Fibroblast of skin of abdomen (primary cell): ENCODE measurements at regions not wholly inside any gene's neighbourhood (a gene's known extent, or its start where the extent isn't known, plus 50 kb on each side); places are given as distances from the start of the nearest gene placed in this dataset.

Experiments used
- DNase-seq: peaks from one replicate; pipeline ENCODE4 v3.0.0-alpha.2; 2013

DNA sequence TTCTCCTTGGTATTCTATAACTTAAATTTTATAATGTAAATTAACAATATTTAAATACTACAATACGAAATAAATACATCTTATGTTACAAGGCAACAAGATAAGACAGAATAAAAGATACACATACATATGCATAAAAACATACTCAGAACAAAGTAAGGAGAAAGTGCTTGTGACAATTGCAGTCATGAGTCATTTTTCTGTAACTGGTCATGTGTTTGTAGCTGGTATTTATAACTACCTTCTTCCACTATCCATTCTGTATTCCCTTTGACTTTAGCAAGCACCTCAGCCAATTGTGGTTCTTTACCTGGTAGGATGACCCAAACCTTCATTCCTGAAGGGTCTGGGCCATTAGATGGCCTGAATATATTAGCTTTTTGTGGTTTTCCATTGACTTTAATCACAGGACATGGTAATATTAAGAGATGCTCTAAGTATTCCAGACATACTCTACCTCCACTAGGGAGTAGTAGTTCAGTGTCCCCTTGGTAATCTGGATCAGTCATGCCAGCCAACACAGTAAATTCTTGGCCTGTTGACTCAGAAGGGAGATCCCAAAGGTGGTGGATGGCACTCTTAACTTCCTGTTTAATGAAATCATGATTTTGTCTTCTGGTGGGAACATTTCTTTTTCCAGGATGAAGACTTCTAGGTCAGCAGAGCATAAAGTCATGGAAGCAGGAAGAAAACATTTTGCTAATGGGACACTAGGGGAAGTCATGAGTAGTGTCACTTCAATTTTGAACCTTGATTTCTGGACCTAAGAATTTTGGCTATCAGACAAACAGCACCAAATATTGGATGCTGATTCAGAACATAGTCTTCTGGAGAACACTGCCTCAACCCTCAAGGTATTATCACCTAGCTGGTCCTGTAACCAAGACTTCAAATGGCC lies 733.7 kb upstream of the IGFBP3 start:
- DNase-seq: no peak

DNA sequence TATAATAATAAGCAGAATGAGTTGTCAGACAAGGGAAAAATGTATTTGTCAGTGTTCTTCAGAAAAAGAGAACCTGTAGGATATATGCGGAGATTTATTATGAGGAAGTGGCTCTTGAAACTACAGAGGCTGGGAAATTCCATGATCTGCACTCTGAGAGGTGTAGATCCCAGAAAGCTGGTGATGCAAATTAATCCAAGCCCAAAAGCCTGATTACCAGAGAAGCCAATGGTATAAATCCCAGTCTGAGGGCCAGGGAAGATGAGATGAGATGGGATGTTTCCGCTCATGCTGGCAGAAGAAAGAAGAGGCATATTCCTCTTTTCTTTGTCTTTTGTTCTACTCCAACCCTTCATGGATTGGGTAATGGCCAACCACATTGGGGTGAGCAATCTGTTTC lies 732.8 kb upstream of the IGFBP3 start:
- no peak for DNase-seq

DNA sequence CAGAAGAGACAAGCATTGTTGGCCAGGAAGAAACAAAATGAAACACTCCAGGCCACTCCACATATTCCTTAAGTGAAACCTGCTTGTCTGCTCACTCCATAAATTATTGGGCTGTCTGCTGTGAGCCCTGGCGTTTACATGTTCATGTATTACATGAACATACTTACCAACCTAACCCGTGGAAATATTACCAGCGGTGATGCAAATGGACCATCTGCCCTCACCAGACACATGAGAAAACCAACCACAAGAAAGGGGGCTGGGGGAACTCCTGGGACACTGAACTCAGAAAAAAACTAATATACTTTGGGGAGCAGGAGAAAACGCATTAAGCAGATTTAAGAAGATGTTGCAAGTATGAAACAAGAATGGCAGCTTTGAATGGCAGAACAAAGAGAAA lies 731.2 kb upstream of the IGFBP3 start:
- DNase-seq: no peak

DNA sequence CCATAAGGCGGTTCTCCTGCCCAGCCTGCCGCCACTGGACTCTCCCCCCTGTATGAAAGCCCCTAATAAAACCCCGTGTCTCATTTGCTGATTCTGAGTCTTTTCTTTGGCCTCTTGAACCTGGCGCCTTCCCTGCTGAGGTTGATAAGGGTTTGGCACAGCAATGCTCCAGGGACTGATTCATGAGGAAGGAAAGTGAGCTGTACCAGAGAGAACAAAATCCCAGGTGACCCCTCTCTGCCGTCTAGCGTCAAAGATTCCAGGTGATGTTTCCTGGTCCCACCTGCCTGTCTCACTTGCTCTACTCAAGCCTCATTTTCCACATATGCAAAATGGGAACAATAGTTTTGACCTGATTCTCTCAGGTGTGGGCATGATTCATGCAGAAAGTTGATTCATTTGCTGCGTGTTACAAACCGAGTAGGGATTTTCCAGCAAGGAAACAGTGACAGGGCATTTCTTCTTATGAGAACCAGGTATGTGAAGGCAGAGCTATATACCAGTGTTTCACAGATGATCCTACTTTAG lies 730.6 kb upstream of the IGFBP3 start:
- DNase-seq: no peak

DNA sequence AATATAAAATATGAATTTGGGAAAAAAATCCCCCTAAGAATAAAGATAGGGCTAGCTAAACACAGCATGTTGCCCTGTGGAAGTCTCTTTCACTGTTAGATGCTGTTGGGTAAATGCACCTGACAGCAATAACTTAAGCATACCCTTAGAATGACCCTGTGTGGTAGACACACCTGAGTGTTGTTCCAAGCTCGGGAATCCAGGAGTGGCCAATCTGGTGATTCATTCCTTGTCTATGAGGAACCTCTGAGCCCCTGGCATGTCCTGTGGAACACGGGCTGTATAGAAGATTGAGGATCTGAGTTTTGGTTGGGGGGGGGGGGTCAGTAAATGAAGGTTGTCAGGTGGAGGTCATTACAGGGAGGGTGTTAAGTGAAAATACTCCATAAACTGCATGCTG lies 730.0 kb upstream of the IGFBP3 start:
- no peak for DNase-seq

DNA sequence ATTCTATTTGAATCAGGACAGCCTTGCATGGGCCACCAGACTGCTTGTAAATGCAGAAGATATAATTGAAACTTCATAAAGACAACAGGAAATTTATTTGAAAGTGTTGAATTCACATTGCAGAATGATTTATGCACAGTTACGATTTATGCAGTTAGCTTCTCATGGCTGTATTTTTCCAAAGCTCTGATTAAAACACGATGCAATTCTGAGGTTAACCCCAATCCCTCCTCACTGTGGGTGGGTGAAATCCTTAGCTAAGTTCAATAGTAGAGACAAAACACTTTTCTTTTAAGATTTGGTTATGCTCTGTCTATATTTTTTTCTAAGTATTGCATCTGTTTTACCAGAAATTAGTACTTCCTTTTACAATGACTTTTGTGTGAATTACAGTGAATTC lies 728.8 kb upstream of the IGFBP3 start:
- peak; percentile 73 for DNase-seq

DNA sequence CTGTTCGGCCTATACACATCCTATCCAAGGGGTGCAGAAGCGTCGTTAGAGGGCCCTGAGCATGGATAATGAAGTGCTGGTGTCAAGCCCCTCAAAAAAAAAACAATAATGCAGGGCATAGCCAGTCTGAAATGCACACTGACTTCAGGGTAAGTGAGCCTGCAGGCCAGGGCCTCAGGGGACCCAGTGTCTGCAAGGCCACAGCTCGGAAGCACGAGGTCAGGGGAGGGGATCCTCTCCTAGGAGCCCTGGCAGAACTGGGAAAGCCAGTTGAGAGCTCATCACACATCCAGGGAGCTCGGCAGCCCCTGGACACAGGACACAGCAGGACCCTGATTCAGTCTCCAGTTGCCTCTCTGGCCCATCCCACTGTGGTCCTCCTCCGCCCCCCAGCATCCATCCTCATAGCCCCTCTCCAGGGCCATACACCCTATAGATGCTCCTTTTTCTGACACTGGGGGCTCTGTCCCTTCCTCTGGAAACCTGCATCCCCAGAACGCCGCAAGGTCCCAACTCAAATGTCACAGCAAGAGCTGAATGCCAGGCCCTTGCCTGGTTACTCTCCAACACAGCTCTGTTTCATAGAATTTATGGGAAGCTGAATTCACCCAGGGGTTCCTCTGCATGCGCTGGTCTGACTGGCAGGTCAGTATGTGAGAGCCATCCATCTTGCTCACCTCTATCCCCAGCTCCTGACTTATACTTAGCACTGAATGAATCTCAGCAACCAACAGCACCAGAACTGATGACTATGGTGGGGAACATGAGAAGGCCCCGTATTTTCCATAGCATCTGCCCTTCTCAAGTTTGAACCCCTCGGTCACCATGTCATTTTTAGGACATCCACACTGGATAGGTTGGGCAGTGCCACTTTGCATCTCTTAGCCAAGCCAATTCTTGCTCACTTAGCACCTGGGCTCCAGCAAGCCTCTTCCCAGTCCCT lies 717.0 kb upstream of the IGFBP3 start:
- DNase-seq: no peak

DNA sequence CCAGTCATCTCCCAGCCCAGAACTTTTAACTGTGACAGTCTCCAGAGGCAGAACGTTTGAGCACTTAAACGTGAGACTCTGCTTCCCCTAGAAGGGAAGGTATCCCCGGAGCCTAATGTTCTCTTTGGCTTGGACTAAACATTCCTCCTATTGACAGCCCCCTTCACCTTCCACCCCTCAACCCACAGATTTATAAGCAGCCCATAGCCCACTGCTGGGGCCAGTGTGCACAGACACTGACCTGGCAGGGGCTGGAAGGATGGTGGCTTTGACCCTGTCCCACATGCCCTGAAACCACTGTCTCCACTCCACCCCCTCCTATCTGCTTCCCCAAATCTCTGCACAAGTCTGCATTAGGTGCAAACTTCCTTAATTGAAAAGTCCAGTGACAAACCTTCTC lies 715.0 kb upstream of the IGFBP3 start:
- no peak for DNase-seq

DNA sequence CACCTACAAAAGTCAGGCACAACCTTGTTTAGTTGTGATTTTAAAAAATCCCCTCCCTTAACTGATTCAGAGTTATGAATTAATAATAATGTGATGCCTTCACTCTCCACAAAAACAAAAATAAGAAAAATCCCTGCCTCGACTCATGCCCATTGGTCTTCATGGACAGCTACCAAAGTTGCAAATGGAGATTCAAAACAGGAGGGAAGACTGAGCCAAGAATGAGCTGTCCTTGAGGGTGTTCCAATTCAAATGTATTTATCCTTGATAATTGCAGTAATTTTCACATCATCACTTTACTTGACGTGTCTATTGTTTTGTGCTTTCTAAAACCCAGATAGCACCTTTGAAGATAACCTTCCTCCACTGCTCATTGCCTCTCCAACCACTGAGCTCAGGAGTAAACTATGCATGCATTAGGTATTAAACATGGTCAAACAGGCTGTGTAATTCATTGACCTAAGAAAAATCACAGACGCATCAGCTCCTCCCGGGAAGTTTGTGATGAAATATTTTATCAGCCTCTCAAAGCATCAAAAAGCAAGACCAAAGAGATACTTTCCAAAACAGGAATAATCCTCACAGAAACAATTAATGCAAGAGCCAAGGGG lies 712.7 kb upstream of the IGFBP3 start:
- no peak for DNase-seq

DNA sequence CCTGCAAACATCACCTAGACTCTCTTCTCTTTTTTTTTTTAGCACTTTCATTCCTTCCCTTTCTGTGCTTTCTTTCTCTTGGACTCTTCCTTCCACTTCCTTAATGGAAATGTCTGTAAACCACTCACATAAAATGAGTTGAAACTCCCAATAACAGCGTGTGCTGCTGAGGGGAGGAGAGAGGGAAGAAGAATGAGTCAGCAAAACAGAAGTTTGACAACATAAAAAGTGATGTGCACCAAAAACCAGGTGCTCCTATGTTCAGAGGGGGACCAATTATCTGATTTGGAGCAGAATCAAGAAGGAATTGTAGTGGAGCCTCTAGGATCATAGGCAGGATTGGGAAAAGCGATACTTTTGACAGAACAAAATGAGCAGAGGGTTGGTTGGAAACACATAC lies 712.1 kb upstream of the IGFBP3 start:
- DNase-seq: no peak

DNA sequence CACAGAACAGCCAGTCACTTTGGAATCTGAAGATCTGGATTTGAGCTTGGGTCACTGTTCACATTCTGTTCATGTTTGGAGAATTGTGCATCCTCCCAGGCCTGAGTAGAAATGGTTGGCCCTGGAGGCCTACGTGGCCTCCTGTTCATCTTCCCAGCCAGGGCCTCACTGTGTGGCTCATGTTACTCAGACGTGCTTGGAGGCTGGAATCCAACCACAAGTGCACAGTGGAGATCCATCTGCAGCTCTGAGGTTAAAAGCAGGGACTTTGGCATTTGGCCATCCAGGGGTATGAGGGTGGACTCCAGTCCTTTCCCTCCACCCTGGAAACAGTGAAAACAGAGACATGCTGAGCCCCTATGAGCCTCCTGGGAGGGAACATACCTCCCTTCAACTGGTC lies 709.0 kb upstream of the IGFBP3 start:
- peak; percentile 82 for DNase-seq

DNA sequence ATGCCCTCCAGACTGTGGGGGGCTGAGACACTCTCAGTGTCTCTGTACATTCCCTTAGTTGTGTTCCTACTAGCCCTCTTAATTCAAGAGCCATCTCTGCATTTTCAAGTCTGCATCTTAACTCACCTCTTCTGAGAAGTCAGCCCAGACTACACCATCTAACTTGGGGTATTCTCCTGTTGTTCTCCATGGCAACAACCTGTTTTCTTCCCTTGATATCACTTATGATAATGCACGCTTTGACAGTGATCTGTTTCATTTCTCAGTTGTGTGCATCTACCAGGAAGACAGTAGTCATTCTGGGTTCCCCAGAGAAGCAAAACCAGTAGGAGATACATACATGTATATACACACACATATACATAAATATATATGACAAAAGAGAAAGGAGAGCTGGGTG lies 707.3 kb upstream of the IGFBP3 start:
- DNase-seq: no peak

DNA sequence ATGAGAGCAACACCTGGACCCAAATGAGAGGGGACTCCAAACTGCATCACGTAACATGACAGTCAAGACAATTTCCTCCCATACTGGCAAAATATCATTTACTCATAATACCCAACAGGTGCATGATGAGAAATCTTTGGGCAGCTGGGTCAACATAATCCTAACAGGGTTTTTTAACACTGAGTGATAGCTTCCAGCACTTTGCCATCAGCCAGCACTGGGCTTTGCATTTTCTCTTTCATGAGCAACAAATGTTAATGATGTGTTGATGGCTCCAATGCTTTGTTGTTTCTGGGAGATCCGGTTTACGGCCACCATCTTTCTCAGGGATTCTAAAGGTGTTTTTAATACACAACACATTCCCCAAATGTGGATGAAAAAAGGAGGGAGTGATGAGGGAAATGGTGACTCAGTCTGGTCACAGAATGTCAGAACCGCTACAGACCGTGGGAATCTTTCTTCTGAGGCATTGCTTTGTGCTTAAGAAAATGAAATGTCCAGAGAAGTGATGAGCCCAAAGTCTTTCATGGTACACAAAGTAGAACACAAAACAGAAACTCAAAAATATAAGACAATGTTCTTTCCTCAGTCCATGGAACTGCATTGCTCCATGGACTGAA lies 705.7 kb upstream of the IGFBP3 start:
- peak; percentile 39 for DNase-seq

DNA sequence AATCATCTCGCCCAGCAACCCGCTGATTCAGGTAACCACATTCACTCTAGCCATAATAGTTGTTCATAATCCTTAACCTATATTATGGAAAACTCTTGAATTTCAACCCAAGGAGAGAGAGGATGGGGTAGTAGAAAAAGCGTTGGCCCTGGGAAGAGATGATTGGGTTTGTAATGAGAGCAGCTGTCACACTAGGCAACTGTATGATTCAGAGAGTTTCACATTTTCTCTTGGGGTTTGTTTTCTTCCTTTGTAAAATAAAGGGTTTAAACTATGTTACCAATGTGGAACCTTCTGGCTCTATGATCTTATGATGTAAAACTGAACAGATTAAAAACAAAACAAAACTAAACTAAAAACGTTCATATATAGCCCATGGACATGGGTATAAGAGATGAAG lies 705.2 kb upstream of the IGFBP3 start:
- no peak for DNase-seq

DNA sequence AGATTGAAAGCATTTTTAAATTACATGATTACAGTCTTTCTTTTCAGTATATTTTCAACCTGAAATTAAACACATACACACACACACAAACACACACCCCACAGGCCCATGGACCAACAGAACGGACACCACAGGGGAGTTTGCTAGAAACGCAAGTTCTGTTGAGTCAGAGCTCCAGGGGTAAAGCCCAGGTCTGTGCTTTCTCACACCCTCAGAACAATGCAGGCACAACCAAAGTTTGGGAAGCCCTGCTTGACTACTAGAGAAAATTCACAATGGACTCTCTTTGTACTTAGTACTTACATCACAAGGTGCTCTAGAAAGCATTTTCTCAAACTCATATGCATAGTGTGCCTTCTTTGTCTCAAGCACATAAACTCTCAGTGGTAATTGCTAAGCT lies 704.0 kb upstream of the IGFBP3 start:
- DNase-seq: no peak

DNA sequence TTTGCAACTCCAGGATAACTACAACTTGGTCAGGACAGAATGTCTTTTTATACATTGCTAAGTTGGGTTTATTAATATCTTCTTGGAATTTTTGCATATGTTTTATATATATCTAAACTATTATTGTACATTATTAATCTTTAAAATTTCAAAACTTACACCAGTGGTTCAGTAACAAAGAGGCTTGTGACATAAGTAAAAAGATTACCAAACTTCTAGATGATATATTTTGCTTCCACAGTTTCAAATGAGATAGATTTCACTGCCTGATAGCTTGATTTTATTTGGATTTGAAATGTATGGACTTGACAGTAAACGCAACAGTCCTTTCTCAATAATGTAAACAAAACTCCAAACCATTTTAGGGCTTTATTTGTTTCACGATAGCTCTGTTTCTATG lies 701.2 kb upstream of the IGFBP3 start:
- no peak for DNase-seq

DNA sequence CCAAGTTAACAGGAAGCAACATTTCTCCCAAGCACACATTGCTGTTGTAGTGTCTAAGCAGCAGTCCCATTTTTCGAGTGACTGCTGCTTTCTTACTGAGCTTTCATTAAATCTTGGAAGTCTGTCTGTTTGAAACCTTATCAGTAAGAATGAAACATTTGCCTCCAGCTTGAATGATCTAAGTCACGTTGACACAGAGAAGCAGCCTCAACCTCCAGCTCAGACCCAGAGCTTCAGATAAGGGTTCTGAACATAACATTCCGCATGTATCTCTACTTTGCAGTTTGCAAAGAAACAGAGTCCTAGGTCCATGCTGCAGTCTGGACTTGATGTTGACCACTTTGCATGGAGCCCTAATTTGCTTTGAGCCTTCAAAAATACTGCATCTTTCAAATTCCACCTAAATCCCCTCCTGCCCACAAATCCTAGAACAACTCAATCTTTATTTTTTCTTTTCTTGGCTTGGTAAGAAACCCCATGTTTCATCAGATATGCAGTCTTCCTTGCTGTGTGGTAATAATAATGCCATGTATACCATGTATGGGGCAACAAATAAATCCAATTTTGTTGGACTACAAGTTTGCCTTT lies 698.7 kb upstream of the IGFBP3 start:
- DNase-seq: no peak

DNA sequence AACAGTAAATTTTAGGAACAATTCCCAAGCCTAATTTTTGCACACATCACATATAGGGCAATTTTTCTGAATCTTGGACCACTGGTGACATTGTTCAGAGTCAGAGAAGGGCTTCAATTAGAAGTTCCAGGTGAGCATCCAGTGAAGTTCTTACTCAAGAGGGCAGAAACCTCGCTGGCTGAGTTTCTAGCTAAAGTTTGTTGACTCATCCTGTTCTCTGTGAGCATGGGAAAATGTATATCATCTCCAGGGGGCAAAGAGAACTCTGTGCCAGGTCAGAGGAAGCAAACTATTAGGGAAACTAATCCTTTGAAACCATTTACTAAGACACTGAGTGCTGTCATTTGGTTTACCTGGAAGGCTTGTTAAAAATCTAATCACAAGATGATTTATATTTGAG lies 695.6 kb upstream of the IGFBP3 start:
- no peak for DNase-seq

DNA sequence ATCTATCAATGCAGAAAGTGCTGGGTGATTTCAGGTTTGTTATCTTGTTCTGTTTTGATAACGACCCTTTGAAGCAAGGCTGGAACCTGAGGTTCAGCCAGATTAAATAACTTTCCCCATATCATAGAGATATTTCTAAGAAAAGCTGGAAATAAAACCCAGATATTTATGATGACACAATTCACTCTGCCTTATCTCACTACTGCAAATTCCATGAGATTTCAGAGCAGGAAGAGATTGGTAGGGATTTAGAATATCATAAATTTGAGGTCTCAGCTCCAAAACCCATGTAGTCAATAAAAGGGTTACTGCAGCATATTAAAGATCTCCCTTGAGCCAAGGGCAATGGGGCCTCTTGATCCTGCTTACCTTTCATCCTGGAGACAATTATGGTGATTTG lies 692.5 kb upstream of the IGFBP3 start:
- DNase-seq: no peak

DNA sequence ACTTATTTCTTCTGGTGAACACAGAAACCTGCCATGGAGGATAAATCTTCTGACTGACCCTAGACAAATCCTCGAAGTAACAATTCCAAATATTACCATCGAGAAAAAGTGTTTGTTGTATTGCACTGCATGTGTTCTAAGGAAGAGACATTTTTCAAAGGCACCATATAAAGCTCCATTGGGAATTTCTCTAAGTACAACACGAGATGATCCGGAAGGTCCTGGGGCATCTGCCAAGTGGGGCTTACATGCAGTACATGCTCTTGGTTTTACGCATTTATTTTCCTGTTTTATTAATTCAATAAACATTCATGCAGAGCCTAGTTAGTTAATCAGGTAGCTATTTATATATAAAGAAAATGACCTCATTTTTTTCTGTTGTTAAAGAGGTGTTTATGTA lies 692.0 kb upstream of the IGFBP3 start:
- no peak for DNase-seq

DNA sequence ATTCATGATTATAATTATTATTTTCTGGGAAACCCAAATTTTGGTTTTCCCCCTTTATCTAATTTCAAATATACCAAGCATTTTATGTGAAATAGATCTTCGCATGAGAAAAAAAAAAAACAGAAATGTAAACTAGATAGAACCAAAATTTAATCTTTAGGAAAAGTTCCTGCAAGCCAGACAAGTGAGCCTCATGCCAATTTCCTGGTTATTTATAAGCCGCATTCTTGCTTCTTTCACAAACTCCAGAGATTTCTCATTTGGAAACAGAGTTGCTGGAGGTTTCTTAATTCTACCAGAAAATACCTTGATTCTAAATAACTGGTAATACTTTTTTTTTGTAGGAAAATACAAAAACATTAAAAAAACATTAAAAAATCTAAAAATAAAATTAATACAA lies 690.4 kb upstream of the IGFBP3 start:
- no peak for DNase-seq

DNA sequence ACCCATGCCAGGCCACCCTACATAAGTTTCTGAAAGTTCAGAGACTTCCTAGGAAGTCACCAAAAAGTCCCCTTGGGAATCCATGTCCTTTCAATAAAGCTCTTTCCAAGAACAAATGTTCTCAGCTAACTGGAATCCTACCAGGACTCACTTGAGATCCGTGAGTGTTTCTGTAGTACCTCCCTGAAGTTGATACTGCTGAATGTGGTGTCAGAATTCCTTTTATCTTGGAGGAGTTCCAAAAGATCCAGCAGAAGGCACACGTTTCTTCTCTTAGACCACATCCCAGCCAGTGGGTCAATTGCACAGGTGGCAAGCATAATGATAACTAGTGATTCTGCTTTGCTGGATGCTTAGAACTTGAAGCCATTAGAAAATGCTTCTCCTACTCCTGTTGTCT lies 689.7 kb upstream of the IGFBP3 start:
- no peak for DNase-seq
